Hematopoietic multipotent progenitor cell treated with erythropoietin and hydrocortisone succinate and interleukin-3 and kit ligand, for 17 days (in vitro differentiated cells): ENCODE measurements at regions not wholly inside any gene's neighbourhood (a gene's known extent, or its start where the extent isn't known, plus 50 kb on each side); places are given as distances from the start of the nearest gene placed in this dataset.
"Not testable (repeated sequence)": the region's sequence is repeated elsewhere in the genome, so short reads cannot be mapped to it uniquely, and the experiment has no call there.

ENCODE experiments used
- DNase-seq: peaks from one replicate; pipeline ENCODE4 v3.0.0-alpha.2; 2015; ENCODE audit warnings: low spot score

DNA sequence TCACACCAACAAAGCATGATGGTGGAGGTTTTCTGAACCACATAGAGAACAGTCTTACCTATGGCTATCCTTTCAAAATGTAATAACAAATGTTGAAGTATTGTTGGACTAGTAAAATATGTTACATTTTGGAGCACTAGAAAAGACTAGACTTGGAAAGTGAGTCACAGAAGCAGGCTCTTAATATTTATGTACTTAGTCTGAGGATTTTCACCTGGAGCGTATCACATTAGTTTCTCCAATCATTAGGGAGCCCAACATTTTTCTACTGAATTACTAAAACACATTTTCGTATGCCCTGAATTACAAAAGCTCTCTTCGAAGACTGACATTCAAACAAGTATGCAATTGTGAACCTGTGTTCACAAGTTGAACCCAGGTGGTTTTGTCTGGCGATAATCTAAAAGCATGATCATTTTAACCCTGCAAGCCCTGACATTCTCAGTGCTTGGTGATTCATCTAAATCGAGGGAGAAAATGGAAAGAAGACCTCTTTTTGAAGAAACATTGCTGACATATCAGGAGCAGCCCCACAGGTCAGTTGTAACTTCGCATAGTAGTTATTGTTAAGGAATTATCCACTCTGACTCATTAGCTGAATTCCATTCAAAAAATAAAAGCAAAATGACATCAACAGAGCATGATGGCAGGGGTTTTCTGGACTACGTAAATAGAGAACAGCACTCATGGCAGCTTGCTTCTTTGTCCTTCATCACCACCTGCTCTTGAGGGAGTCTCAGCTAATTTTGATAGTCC, 679.8 kb upstream of the NECTIN3 start:
- DNase-seq, result no peak

DNA sequence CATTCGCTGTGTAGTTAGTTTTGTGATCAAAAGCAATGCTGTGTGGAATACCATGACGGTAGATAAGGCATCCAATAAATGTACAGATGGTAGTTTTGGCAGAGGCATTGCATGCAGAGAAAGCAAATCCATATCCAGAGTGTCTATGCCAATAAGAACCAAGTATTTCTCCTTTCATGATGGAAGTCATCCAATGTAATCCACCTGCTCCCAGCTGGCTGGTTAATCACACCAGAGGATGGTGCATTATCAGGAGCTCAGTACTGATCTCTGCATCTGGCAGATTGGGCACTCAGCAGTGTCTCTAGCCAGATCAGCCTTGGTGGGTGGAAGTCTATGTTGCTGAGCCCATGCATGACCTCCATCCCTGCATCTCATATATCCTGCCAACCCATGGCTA, 677.7 kb upstream of the NECTIN3 start:
- DNase-seq, result no peak

DNA sequence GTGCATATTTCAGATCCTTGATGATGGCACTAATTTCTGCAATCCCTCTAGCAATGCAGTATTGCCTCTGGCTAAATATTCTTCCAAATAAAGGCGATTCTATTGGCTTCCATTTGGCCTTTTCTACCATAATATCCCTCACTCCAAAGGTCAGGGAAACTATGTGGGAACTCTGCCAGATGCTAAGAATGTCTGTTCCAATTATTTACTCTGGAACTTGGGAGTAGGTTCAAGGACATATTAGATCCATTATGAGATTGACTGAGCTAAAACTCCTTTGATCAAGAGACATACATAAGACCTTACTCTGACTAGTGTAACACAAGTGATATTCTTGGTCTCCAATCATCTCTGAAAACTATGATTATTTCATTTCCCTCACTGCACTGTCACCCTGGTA, 674.5 kb upstream of the NECTIN3 start:
- no peak for DNase-seq

DNA sequence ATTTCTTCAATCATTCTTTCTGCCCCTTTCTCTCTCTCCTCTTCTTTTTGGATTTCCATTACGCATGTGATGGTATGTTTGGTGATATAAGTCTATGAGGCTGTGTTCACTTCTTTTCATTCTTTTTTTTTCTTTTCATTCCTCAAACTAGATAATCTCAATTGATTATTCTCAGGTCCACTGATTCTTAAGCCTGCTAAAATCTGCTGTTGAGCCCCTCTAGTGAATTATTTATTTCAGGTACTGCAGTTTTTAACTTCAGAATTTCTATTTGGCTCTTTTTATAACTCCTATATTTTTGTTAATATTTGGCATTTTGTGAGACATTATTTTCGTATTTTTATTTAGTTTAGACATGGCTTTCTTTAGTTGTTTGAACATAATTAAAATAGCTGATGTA, 671.3 kb upstream of the NECTIN3 start:
- DNase-seq, result no peak

DNA sequence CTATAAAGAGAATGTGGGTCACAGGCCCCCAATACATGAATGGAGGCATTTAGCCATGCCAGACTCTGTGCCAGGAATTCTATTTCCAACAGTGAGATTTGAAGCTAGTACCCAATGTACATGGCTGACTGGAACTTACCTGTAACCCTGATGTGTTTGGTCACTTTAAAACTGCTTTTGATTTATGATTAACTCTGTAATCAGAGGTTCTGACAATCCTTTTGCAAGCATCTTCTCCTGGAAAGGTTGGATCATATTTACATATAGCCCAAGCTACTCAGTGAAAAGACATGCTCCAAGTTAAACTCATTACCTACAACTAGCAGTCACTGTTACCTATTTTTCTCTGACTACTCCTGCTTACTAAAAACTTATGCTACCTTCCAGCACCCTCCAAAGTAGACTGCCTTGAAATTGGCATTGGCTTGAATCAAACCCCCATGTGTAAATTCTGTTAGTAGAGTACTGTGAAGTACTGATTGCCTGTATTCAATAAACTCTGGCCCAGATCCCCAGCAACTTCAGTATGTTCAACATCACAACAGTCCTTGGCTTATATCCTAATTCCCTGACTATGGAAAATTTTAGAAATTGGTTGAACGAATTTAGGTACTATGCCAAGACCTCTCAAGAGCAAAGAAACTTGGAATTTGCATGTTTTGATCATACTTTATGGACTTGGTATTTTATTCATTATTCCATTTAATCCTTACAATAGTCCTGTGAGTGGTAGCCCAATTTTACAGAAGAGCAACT, 665.6 kb upstream of the NECTIN3 start:
- no peak for DNase-seq

DNA sequence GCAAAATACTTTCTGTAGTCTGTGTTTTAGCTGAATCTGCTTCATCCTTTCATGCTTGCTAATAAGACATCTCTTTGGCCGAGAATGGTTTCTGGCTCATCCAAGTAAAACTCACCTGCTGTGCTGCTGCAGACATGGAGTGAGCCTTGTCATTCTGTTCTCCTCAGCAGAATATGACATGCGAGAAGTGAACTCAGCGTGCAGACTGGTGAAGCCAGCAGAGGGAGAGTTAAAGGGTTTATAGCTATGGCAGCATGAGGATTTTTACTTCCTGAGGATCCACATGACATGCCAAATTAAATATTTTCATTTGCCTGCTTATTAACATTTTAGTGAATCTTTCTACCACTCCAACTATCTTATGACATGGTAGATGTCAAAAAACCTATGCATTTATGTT, 658.4 kb upstream of the NECTIN3 start:
- no peak for DNase-seq

DNA sequence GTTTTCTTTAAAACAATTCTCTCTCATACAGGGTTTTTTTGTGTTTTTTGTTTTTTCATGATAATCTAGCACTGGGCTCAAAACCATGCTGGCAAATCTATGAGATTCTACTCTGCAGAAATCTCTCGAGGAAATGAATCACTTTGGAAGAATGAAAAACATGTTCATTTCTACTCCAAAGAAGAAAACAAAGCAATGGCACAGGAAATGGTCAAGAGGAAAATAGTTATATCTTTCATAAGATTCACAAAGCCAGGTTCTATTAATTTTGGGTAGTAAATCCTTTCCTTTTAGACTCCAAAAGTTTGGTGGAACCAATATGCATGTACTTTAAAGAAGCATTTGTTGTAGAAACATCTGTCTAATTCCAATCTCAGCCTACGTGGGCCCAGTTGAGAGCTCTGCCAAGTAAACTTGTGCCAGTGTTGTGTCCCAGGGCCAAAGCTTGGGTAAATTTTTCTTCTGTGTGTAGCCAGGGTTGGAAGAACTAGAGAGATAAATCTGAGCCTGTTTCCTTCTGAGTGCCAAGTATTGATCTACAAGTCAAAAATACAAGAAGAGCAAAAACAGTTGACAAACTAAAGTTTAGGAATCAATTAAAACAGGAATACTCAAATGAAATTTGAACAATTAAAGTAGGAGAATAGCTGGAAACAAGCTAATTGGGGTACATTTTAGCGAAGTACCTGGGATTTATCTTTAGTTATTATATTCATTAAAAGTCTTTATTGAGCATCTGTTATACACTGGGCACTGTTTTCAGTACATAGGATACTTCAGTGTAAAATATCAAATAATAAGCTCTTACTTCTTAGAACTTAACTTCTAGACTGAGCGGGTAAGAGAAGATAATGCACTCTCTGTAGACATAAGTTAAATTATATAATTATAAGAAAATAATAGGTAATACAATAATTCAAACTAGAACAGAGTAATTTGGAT, 657.5 kb upstream of the NECTIN3 start:
- no peak for DNase-seq

DNA sequence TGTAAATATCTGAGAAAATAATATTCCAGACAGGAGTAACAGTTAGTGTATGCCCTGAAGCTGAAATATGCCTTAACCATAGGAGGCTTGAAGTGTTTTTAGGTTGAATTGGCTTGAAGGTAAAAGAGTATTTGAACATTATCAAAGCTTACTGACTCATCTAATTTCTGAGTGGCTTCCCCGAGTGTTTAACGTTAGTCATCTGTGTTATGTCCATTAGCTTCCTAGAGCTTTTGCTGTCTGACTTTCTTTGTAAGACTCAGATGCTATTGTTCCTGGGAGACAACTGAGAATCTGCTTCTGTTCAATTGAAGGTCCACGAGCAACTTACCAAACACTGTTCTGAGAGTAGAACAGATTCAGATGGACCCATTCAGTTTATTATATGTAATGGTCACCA, 656.8 kb upstream of the NECTIN3 start:
- DNase-seq, result no peak

DNA sequence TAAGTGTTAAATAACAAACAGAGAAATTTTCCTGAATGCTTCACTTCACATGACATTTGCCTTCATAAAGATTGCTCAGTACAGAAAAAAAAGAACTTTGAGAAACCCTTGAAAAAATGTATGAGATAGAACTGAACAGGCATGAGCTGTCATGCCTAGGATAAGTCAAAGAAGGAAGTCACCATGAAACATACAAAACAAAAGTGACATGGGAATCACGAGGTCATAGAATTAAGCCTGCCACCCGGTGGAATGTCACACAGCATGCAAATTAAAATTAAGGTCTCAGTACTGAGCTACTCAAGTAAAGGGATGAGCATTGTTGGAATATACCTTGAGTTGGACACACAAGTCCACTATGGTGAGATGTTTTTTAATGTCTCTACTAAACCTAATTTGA, 652.5 kb upstream of the NECTIN3 start:
- DNase-seq, result no peak

DNA sequence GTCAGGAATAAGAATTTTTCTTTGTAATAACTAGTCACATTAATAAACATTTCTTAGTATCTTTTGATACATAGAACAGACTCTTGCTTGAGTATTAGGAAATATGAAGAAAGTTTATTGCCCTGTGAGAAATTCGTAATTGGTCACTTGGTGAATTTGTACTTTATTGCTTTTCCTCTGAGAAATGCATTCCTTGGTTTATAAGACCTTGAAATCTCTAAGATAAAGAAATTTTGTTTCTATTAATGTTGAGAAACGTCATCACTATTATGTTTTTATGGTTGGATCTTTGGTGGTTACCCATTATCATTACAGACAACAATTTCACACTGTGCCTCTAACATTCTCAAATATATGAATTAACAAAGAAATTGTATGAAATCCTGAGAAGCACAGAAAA, 652.0 kb upstream of the NECTIN3 start:
- DNase-seq, result no peak

DNA sequence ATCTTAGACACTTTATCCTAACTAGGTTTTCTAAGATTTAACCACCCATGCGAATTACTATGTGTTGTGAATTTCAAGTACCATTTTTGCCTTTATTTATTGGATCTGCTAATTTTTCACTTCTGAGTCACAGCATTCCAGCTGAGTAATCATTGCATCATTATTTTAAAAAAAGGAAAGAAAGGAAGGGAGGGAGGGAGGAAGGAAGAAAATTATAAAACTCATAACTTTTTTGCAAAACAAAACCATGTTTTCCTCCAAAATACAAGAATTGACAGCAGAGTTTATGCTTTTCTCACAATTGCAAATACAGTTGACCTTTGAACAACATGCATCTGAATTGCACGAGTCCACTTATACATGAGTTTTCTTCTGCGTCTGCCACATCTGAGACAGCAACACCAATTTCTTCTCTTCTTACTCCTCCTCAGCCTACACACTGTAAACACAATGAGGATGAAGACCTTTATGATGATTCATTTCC, 651.4 kb upstream of the NECTIN3 start:
- DNase-seq, result no peak

DNA sequence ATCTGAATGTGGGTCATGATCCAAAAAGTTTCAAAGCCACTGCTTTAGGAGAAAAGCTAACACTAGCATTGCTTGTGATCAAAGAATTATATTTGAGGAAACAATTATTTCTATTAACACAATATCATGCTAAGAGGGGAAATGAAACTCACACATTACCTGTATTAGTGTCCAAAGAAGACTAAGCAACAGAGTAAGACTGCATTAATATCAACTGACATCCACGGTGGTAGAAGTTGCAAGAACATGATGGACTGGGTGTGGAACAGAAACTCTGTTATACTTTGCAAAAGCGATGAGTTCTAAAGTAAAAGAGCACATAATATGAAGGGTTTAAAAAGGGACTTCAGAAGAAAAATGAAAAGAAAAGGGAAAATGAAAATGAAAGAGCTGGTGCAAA, 648.3 kb upstream of the NECTIN3 start:
- DNase-seq, result no peak

DNA sequence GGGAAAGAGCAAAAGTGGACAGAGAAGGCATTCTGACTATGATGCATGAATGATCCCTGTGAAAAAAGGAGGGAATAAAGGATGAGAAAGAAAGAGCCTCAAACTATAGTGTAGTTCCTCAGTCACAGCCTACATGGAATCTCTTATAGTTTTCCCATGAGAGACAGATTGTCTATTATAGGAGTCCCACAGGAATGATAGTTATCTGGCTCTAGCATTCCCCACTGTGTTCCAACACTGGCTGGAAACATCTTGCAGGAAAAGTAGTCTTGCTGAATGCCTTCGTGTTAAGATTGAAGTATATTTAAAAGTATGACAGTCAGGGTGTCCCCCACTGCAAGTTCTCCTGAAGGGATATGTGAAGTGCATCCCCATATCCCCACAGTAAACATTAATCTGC, 641.5 kb upstream of the NECTIN3 start:
- DNase-seq, result no peak

DNA sequence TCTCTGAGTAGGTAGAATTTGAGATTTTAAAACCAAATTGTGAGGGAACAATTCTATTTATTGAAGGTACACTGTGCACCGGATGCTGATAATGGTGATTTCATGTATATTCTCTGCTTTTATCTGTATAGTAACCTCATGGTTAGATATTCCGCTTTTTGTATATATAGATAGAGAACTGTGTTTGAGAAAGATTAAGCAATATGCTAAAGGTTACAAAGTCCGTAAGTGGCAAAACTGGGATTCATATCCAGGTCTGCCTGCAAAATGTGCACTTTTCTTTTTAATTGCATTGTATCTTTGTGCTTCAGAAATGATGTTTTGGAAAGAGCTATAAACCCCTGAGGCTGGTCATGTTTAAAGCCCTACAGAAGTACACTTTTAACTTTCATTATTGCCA, 635.4 kb upstream of the NECTIN3 start:
- DNase-seq, result no peak

DNA sequence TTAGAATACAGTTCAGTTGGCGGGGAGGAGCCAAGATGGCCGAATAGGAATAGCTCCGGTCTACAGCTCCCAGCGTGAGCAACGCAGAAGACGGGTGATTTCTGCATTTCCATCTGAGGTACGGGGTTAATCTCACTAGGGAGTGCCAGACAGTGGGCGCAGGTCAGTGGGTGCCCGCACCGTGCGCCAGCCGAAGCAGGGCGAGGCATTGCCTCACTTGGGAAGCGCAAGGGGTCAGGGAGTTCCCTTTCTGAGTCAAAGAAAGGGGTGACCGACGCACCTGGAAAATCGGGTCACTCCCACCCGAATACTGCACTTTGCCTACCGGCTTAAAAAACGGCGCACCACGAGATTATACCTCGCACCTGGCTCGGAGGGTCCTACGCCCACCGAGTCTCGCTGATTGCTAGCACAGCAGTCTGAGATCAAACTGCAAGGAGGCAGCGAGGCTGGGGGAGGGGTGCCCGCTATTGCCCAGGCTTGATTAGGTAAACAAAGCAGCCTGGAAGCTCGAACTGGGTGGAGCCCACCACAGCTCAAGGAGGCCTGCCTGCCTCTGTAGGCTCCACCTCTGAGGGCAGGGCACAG, 631.5 kb upstream of the NECTIN3 start:
- not testable (repeated sequence) for DNase-seq

DNA sequence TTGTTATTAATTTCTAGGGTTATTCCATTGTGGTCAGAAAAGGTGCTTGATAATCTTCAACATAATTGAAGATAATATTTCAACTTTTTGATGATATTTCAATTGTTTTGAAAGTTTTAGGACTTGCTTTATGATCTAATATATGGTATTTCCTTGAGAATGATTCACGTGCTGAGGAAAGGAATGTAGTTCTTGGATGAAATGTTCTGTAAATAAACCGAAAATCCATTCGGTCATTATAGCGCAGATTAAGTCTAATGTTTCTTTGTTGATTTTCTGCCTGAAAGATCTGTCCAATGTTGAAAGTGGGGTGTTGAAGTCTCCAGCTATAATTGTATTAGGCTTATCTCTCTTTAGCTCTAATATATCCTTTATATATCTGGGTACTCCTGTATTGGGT, 617.5 kb upstream of the NECTIN3 start:
- no peak for DNase-seq

DNA sequence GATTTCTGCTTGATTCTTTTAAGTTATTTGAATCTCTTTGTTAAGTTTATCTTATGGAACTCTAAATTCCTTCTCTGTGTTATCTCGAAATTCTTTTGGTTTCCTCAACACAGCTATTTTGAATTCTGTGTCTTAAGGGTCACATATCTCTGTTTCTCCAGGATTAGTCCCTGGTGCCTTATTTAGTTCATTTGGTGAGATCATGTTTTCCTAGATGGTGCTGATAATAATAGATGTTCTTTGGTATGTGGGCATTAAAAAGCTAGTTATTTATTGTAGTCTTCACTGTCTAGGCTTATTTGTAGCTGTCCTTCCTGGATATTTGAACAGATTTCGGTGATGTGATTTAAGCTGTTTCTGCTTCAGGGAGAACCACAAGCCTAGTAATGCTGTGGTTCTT, 615.6 kb upstream of the NECTIN3 start:
- DNase-seq, result no peak

DNA sequence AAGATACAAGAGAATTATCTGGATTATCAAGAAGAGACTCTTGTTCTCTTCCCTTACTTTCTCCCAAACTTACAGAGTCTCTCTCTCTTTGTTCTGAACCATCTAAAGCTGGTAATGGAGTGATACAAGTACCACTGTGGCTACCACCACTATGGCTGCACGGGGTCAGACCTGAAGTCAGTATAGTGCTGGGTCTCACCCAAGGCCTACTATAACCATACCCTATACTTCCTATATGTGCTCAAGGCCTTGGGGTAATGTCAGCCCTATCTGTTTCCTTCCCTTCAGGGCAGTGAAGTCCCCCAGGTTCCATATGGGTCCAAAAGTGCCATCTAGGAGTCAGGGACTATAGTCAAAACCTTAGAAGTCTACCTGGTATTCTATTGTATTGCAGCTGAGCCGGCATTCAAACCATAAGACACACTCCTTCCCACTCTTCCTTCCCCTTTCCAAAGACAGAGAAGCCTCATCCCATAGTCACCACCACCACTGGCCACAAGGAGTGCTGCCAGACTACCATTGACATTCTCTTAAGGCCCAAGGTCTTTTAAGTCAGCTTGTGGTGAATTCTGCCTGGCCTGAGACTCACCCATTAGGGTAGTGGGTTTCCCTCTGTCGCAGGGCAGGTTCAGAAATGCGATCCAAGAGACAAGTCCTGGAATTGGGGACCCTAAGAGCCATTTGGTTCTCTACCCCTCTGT, 615.0 kb upstream of the NECTIN3 start:
- no peak for DNase-seq

DNA sequence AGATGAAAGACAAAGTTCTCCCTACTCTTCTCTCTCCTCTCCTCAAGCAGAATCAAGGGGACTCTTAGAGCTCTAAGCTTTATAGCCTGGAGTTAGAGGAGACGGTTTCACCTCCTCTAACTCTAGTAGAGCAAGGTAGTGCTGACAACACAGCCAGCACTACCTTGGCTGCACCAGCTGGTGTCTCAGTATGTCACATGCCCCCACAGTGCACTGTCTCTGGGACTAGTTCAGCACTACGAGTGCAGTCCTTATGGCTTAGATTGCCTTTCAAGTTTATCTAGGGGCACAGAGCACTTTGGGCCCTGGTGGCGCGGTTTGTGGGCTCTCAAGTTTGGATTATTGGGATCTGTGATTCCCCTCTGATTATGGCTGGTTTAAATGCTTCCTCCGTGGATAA, 614.1 kb upstream of the NECTIN3 start:
- DNase-seq, result no peak

DNA sequence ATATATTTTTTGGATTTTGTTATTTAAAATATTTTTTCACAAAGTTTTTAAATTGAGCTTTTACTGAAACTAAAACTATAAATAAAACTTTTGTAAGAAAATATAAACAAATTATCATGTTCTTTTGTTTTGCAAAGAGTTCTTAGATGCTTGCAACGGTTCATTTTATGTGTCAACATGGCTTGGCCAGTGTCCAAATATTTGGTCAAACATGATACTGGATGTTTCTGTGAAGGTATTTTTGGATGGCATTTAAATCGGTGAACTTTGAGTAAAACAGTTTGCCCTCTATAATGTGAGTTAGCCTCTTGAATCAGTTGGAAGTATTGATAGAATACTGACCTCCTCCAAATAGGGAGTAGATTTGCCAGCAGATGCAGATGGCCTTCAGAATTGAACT, 612.6 kb upstream of the NECTIN3 start:
- DNase-seq, result no peak

DNA sequence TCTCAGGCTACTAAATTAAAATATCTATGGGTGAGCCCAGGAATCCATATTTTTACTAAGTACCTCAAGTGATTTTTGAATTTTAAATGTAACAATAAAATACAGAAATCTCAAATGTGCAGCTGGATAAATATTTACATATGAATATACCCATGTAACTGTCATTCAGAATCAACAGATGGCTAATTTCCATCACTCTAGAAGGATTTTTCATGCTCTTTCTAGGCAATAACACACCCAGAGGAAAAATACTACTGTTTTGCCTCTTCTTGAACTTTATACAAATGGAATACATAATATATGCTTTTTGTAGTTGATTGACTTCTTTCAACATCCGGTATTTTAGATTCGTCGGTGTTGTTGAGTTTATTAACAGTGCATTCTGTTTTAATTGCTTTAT, 601.3 kb upstream of the NECTIN3 start:
- DNase-seq, result no peak

DNA sequence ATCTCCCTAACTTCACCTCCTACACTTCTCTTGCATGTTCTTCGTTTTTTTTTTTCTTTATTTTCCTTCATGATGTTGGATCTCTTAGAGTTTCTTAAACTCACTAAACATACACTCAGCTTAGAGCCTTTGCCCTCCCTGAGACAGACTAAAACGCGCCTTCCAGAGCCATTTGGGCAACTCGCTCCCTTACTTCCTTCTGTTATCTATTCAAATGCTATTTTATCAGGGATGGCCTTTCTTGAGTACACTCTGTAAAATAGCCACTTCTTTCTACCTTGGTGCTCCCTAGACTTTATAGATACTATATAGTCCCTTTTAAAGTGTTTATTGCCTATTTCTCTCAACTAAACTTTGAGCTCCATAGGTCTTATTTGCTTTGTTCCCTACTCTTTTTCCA, 598.2 kb upstream of the NECTIN3 start:
- DNase-seq, result no peak
